GM10248 (cell line): ENCODE measurements at regions not wholly inside any gene's neighbourhood (a gene's known extent, or its start where the extent isn't known, plus 50 kb on each side); places are given as distances from the start of the nearest gene placed in this dataset.

Experiments used
- CTCF ChIA-PET: fragments of 300-600 bp; sonication (Branson Sonifier 250); formaldehyde crosslinking; extraction: SDS; loops from one replicate; lab custom pipeline; 2021; ENCODE audit warnings: antibody characterized with exemption; lab: Yijun Ruan, JAX
- POLR2A ChIA-PET: fragments of 350-650 bp; sonication (Branson Sonifier 250); formaldehyde crosslinking; extraction: SDS; loops from one replicate; lab custom pipeline; 2020; ENCODE audit warnings: antibody characterized with exemption; lab: Yijun Ruan, JAX
- DNase-seq: peaks from one replicate; pipeline ENCODE4 v3.0.0; 2012; ENCODE audit errors: extremely low spot score
- TF ChIP-seq, protein P1 (sequence below): IDR thresholded peaks from 2 replicates; pipeline ENCODE4 v1.5.1; 2012; ENCODE audit warnings: mild to moderate bottlenecking, low read depth; ENCODE audit errors: extremely low read depth, missing control alignments, control extremely low read depth

DNA sequence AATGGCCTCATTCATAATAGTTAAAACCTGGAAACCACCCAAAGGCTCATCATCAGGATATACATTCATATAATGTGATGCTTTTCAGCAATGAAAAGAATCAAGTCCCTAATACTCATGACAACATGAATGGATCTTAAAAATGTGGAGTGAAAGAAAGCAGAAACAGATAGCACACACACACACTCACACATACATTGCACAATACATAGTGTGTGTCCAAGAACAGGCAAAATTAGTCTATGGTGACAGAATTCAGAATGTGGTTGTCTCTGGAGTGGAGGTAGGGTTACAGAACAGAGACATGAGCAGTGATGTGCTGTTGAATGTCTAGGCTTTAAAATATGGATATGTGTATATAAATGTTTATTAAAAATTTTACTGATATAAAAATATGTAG is 419.9 kb upstream of the PCDH15 start:
- CTCF ChIA-PET: no interaction called here
- TF ChIP-seq, protein P1, sequence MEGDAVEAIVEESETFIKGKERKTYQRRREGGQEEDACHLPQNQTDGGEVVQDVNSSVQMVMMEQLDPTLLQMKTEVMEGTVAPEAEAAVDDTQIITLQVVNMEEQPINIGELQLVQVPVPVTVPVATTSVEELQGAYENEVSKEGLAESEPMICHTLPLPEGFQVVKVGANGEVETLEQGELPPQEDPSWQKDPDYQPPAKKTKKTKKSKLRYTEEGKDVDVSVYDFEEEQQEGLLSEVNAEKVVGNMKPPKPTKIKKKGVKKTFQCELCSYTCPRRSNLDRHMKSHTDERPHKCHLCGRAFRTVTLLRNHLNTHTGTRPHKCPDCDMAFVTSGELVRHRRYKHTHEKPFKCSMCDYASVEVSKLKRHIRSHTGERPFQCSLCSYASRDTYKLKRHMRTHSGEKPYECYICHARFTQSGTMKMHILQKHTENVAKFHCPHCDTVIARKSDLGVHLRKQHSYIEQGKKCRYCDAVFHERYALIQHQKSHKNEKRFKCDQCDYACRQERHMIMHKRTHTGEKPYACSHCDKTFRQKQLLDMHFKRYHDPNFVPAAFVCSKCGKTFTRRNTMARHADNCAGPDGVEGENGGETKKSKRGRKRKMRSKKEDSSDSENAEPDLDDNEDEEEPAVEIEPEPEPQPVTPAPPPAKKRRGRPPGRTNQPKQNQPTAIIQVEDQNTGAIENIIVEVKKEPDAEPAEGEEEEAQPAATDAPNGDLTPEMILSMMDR: no peak
- POLR2A ChIA-PET: no interaction called here
- no peak for DNase-seq

DNA sequence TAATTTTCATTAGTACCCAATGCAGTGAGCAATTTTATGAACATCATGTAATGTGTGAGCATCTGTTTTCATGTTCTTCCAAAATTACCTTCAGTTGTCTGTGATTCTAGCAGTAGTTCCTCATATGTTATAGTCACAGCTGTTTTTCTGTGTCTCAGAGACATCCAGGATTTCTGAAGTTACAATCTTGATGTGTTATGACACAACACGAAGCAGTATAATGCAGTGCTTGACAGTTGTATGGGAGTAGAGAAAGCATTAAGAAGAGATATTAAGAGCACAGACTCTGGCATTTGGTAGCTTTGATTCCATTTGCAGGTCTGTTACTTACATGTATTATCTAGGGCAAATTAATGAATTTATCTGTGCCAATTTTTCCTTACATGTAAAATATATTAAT is 414.7 kb upstream of the PCDH15 start:
- CTCF ChIA-PET: interaction anchor here (1.3 kb wide), 1 partner anchor 10 kb away, joined by 3 read pairs; no protein-coding TSS in a partner anchor
- TF ChIP-seq, protein P1: no peak
- POLR2A ChIA-PET: no interaction called here
- no peak for DNase-seq

DNA sequence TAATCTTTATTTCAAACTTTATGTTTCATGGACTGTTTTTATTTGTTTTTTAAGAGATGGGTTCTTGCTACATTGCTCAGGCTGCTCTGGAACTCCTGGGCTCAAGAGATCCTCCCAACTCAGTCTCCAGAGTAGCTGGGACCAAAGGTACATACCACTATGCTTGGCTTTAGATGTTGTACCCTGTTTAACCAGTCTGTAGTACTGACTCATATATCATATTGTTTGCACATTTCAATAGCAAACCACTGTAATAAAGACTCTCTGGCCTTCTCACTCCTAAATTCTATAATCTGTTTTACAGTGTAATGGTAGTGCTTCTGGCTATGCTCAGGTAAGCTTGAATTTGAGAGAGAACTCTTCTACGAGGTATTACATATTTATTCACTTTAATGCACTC is 413.6 kb upstream of the PCDH15 start:
- no peak for DNase-seq
- TF ChIP-seq, protein P1: no peak
- CTCF ChIA-PET: interaction anchor here (0.7 kb wide), 1 partner anchor 10 kb away, joined by 3 read pairs; no protein-coding TSS in a partner anchor
- POLR2A ChIA-PET: no interaction called here

DNA sequence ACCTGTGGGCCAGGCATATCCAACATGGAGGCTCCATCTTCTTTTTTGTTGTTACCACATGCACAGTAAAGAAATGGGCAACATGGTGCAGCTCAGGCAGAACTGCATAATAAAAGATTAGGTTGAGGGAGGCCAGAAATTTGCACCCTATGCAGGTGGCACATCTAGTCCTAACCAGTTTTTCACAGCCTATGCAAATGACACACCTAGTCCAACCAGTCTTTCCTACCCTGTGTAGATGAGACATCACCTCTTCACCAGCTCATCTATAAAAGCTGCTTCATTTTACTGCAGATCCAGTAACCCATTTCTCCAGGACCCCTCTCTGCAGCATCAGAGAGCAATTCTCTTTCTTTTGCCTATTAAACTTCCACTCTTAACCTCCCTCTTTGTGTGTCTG is 411.0 kb upstream of the PCDH15 start:
- ChIA-PET CTCF (no interaction called here), POLR2A (no interaction called here)
- TF ChIP-seq, protein P1: no peak
- DNase-seq: no peak

DNA sequence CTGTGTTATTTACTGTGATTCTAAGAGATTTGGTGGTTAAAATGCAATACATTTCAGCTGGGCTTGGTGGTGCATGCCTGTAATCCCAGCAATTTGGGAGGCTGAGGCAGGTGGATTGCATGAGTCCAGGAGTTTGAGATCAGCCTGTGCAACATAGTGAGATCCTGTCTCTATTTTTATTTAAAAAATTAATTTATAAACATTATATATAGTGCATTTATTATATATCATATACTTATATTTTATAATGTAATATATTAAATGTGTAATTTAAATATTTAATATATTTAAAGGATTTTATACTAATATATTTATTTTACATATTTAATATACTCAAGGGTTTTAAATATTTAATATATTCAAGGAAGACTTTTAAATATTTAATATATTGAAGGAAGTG is 402.8 kb upstream of the PCDH15 start:
- no peak for DNase-seq
- CTCF ChIA-PET: no interaction called here
- TF ChIP-seq, protein P1: no peak
- POLR2A ChIA-PET: no interaction called here

DNA sequence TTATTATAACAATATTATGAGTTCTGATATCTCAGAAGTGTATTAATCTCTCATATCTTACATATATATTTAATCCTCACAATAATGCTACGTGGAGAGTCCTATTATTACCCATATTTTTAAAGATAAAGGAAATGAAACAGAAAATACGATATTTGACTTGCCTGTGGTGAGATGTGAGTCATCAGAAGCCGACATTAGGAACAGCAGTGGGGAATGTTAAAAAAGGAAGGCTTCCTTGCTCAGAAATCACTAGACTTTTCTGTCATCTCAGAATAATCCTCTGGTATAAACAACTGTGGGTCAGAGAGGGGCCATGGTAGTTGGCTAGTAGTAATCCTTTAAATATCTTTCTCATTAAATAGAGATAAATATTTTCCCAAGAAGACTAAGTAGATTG is 402.3 kb upstream of the PCDH15 start:
- ChIA-PET POLR2A (no interaction called here), CTCF (no interaction called here)
- no peak for DNase-seq
- TF ChIP-seq, protein P1: no peak
